Transverse colon (tissue), 4 donors: ENCODE measurements at regions not wholly inside any gene's neighbourhood (a gene's known extent, or its start where the extent isn't known, plus 50 kb on each side); places are given as distances from the start of the nearest gene placed in this dataset.
"Not testable (repeated sequence)": the region's sequence is repeated elsewhere in the genome, so short reads cannot be mapped to it uniquely, and the experiment has no call there.

Experiments used
- DNase-seq: peaks from one replicate; pipeline ENCODE4 v3.0.0-alpha.2; 2019
- H3K27ac ChIP-seq, 4 donors: fragments of 200-600 bp; sonication (generic); 2 replicates each; pipeline ENCODE4 v1.5.1; 2016 to 2018; ENCODE audit warnings: inconsistent platforms in 4 of 4
- H3K27me3 ChIP-seq: fragments of 200-600 bp; sonication (generic); 2 replicates; pipeline ENCODE4 v1.5.1; 2017; ENCODE audit warnings: inconsistent platforms
- H3K36me3 ChIP-seq, 4 donors: fragments of 200-600 bp; sonication (generic); 2 replicates each; pipeline ENCODE4 v1.5.1; 2017 to 2019; ENCODE audit warnings: inconsistent platforms in 4 of 4
- H3K4me1 ChIP-seq, 4 donors: fragments of 200-600 bp; sonication (generic); 2 replicates each; pipeline ENCODE4 v1.5.1; 2017 to 2020; ENCODE audit warnings: inconsistent platforms in 4 of 4
- H3K4me3 ChIP-seq, 4 donors: fragments of 200-600 bp; sonication (generic); 1 replicate in 1 of 4; 2 replicates in 3 of 4; pipeline versions ENCODE4 v1.5.1 to v1.6.1; 2017 to 2019; ENCODE audit warnings: inconsistent platforms in 4 of 4
- H3K9me3 ChIP-seq, 2 donors: fragments of 200-600 bp; sonication (generic); 2 replicates each; pipeline ENCODE4 v1.5.1; 2017 to 2019; ENCODE audit warnings: inconsistent platforms in 2 of 2
- EP300 ChIP-seq: sonication (generic); formaldehyde crosslinking; IDR thresholded peaks from one replicate; pipeline ENCODE4 v1.6.1; 2017; ENCODE audit warnings: antibody characterized with exemption, low read depth
- POLR2A ChIP-seq: fragments of 450-650 bp; IDR thresholded peaks from one replicate; pipeline ENCODE4 v1.6.1; 2016; ENCODE audit warnings: antibody characterized with exemption, mild to moderate bottlenecking, moderate library complexity
- POLR2AphosphoS5 ChIP-seq, 3 donors: sonication (generic); formaldehyde crosslinking; IDR thresholded peaks; one replicate each; pipeline ENCODE4 v1.6.1; 2016; ENCODE audit warnings: antibody characterized with exemption in 3 of 3
- WGBS, 2 donors: methylation state at CpG; one replicate each; pipeline ENCODE4 v1.1.5; 2018; ENCODE audit warnings: low coverage in 1 of 2; 5-methylcytosine and 5-hydroxymethylcytosine counted together
- in situ Hi-C, 4 donors: fragments of 200-750 bp; cut with MboI; loops; one replicate each; pipeline versions ENCODE4 v1.15.0 to v1.15.1; 2017; ENCODE audit warnings: low sequenced_read_pairs in 3 of 4, low pct_ligation_motif_present in 1 of 4, low pct_unique_long_range_greater_than_20kb in 1 of 4
- intact Hi-C: fragments of 100-400 bp; cut with DNase I; formaldehyde crosslinking; loops from one replicate; pipeline ENCODE4 v1.15.1; 2023; ENCODE audit warnings: low total_unique reads
- TF ChIP-seq, protein P1 (sequence below), 5 experiments: fragments of 200-600 bp in 3 of 5; fragments of 450-650 bp in 2 of 5; sonication (generic) in 3 of 5; IDR thresholded peaks; 1 replicate in 2 of 5; 2 replicates in 3 of 5; pipeline ENCODE4 v1.5.1; 2016 to 2017; ENCODE audit warnings: antibody characterized with exemption in 5 of 5, inconsistent platforms in 3 of 5, mild to moderate bottlenecking in 2 of 5, moderate library complexity in 1 of 5

DNA sequence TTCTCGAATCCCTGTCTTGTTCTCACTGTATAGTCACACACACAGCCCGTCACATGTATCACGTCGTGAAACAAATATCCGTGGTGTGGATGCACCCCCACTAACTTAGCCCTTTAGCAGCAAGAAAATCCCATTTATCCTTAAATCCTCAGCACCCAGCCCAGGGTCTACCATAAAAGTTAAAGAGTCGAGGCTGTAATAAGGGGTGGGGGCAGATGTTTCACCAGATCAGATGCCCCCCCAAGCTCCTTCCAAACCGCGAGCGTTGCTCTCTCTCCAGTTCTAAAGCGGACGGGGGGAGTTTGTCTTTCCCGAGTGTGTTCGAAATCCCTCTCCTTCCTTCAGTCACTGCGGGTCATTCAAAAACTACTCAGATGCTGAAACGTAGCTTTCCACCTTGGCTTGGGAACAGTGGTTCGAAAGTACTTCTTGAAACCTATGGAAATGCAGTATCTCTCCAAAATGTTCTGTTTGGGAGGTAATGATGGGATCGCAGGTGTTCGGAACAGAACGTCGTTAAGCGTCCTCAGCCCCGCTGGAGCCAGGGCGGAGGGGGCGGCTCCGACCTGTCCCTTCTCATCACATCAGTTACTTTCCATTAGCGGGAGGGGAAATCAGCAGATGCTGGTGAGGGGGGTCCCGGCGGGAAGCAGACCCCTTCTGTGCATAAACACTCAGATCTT is 156.2 kb downstream of the BRD1 start:
- WGBS, 2 donors = 0 to 37% methylated on average over 1 to 28 of the region's 28 CpGs
- no peak overlapping the region for H3K27ac ChIP-seq

DNA sequence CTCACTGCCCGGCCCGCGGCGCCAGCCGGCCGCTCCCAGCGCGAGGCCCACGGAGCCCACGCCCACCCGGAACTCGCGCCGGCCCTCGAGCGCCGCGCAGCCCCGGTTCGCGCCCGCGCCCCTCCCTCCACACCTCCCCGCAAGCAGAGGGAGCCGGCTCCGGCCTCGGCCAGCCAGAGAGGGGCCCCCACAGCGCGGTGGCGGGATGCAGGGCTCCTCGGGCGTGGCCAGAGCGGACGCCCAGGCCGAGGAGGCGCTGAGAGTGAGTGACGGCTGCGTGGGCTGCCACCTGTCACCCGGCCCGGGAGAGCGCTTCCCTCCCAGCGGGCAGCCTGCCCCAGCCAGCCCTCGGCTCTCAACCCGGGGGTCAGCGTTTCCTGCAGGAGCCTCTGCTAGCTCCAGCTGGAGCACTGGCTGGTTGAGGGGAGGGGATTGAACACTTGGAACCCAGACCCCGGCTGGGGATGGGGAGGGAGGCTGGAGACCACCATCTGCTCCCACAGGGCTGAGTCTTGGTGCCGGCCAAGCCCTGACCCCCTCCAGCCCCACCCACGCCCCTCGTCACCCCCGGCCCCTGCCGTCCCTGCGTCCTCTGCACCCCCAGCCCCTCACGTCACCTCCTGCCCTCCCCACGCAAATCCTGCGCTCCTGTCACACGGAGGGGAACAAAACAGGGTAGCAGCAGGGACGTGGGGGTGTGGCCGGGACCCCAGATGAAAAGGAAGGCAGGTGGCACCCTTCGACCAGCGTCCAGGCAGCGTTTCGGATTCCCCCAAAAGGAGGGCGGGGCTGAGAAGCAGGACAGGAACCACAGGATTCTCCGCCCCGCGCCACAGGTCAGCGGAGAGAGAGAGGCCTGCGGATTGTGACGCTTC is 157.0 kb downstream of the BRD1 start:
- Histone ChIP-seq H3K4me1 (peaks cover 0 to 6% (median 4%) of the 10 kb centered on the region in 4 donors), H3K27me3 (peaks cover 59% of the 10 kb centered on the region), H3K9me3 (no peaks in the 10 kb centered on the region), H3K27ac (no peak overlapping the region), H3K4me3 (peak overlapping the region in 3 of 4 donors; percentile 3 to 43 (median 19)), H3K36me3 (no peaks in the 10 kb centered on the region)
- TF ChIP-seq POLR2AphosphoS5 (IDR thresholded peaks at IDR 0.05) = no peak
- TF ChIP-seq, protein P1, sequence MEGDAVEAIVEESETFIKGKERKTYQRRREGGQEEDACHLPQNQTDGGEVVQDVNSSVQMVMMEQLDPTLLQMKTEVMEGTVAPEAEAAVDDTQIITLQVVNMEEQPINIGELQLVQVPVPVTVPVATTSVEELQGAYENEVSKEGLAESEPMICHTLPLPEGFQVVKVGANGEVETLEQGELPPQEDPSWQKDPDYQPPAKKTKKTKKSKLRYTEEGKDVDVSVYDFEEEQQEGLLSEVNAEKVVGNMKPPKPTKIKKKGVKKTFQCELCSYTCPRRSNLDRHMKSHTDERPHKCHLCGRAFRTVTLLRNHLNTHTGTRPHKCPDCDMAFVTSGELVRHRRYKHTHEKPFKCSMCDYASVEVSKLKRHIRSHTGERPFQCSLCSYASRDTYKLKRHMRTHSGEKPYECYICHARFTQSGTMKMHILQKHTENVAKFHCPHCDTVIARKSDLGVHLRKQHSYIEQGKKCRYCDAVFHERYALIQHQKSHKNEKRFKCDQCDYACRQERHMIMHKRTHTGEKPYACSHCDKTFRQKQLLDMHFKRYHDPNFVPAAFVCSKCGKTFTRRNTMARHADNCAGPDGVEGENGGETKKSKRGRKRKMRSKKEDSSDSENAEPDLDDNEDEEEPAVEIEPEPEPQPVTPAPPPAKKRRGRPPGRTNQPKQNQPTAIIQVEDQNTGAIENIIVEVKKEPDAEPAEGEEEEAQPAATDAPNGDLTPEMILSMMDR (IDR thresholded peaks at IDR 0.05) = no peak
- TF ChIP-seq EP300 = no peak
- TF ChIP-seq POLR2A = no peak
- 5% methylated on average over 45 of the region's 69 CpGs; no CpG with 5 or more reads in 1 of the 2 donors for WGBS, 2 donors
- intact Hi-C loops = no loop called here
- DNase-seq = peak; percentile 25
- in situ Hi-C loops = no loop called here

More for the DNA sequence above, 156.2 kb downstream of the BRD1 start:
- TF ChIP-seq EP300 (no peak), POLR2A (no peak), POLR2AphosphoS5 (IDR thresholded peaks at IDR 0.05) (no peak)
- TF ChIP-seq, protein P1 (IDR thresholded peaks at IDR 0.05) = no peak
- no peaks in the 10 kb centered on the region for H3K36me3 ChIP-seq
- intact Hi-C loops (no loop called here), in situ Hi-C loops (no loop called here)
- H3K27me3 ChIP-seq = peaks cover 55% of the 10 kb centered on the region
- H3K4me1 ChIP-seq = peaks cover 0 to 6% (median 4%) of the 10 kb centered on the region in 4 donors
- no peak overlapping the region for H3K4me3 ChIP-seq
- no peak for DNase-seq
- no peaks in the 10 kb centered on the region for H3K9me3 ChIP-seq

DNA sequence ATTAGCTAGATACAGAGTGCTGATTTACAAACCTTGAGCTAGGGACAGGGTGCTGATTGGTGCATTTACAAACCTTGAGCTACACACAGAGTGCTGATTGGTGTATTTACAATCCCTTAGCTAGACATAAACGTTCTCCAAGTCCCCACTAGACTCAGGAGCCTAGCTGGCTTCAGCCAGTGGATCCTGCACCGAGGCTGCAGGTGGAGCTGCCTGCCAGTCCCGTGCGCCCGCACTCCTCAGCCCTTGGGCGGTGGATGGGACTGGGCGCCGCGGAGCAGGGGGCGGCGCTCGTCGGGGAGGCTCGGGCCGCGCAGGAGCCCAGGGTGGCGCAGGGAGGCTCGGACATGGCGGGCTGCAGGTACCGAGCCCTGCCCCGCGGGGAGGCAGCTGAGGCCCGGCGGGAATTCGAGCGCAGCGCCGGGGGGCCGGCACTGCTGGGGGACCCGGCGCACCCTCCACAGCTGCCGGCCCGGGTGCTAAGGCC is 157.7 kb downstream of the BRD1 start:
- DNase-seq, H3K9me3 ChIP-seq, intact Hi-C loops, H3K4me1 ChIP-seq, H3K27ac ChIP-seq, H3K36me3 ChIP-seq, in situ Hi-C loops: not testable (repeated sequence)
- WGBS, 2 donors = 18% methylated on average over 24 of the region's 33 CpGs; no CpG with 5 or more reads in 1 of the 2 donors
- H3K27me3 ChIP-seq = peaks cover 59% of the 10 kb centered on the region
- H3K4me3 ChIP-seq = peak overlapping the region in 3 of 4 donors; percentile 3 to 43 (median 19)

DNA sequence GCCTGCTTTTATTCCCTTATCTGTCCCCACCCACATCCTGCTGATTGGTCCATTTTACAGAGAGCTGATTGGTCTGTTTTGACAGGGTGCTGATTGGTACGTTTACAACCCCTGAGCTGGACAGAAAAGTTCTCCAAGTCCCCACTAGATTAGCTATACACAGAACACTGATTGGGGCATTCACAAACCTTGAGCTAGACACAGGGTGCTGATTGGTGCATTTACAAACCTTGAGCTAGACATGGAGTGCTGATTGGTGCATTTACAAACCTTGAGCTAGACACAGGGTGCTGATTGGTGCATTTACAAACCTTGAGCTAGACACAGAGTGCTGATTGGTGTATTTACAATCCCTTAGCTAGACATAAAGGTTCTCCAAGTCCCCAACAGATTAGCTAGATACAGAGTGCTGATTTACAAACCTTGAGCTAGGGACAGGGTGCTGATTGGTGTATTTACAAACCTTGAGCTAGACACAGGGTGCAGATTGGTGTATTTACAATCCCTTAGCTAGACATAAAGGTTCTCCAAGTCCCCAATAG is 158.2 kb downstream of the BRD1 start:
- H3K36me3 ChIP-seq, DNase-seq, H3K9me3 ChIP-seq, H3K4me3 ChIP-seq, intact Hi-C loops, H3K27ac ChIP-seq, in situ Hi-C loops, H3K4me1 ChIP-seq: not testable (repeated sequence)
- WGBS, 2 donors = 56% methylated on average over 1 of the region's 1 CpG; no CpG with 5 or more reads in 1 of the 2 donors
- peaks cover 59% of the 10 kb centered on the region for H3K27me3 ChIP-seq

DNA sequence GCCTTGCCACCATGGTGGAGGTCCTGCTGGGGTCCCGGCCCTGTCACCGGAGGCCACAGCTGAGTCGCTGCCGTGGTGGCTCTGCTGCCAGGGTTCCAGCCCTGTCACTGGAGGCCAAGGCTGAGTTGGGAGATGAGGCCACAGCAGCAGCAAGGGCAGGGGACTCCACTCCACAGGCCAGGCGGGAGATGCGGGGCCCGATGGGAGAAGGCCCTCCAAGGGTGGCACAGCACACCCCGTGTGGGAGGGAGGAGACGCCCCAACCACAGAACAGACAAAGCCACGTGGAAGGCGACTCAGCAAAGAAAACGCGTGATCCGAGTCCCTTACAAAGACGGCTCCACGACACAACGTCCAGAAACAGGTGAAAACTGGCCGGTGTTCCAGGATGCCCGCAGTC is 159.3 kb downstream of the BRD1 start:
- DNase-seq = peak; percentile 4

More for the DNA sequence above, 159.3 kb downstream of the BRD1 start:
- Histone ChIP-seq H3K27me3 (peaks cover 52% of the 10 kb centered on the region), H3K36me3 (no peaks in the 10 kb centered on the region), H3K9me3 (no peaks in the 10 kb centered on the region), H3K4me3 (no peak overlapping the region), H3K4me1 (peaks cover 0 to 6% (median 4%) of the 10 kb centered on the region in 4 donors), H3K27ac (no peak overlapping the region)
- in situ Hi-C loops = no loop called here
- intact Hi-C loops = no loop called here
- WGBS, 2 donors = 80 to 81% methylated on average over 7 to 19 of the region's 19 CpGs
- TF ChIP-seq POLR2AphosphoS5 (IDR thresholded peaks at IDR 0.05) (no peak), EP300 (no peak), POLR2A (no peak)
- TF ChIP-seq, protein P1 (IDR thresholded peaks at IDR 0.05) = no peak
